Brain microvascular endothelial cell (primary cell): ENCODE measurements at regions not wholly inside any gene's neighbourhood (a gene's known extent, or its start where the extent isn't known, plus 50 kb on each side); places are given as distances from the start of the nearest gene placed in this dataset.

ENCODE experiments used
- DNase-seq: peaks from one replicate; pipeline ENCODE4 v3.0.0-alpha.2; 2020
- H3K27ac ChIP-seq: fragments of 250-450 bp; sonication (Bioruptor Pico); 2 replicates; pipeline ENCODE4 v1.5.1; 2020; ENCODE audit warnings: mild to moderate bottlenecking, moderate library complexity
- H3K27me3 ChIP-seq: fragments of 250-450 bp; sonication (Bioruptor Pico); replicated peaks from 2 replicates; pipeline ENCODE4 v1.5.1; 2020; ENCODE audit warnings: mild to moderate bottlenecking
- H3K36me3 ChIP-seq: fragments of 250-450 bp; sonication (Bioruptor Pico); replicated peaks from 2 replicates; pipeline ENCODE4 v1.5.1; 2020; ENCODE audit warnings: mild to moderate bottlenecking
- H3K4me3 ChIP-seq: 2 replicates; pipeline ENCODE4 v1.5.1; 2011; ENCODE audit warnings: low read depth, mild to moderate bottlenecking, control low read depth, low read length, moderate library complexity
- CTCF ChIP-seq: IDR thresholded peaks from 2 replicates; pipeline ENCODE4 v1.5.1; 2011; ENCODE audit warnings: low read depth, mild to moderate bottlenecking, moderate library complexity, low read length, control low read depth, inconsistent platforms; ENCODE audit errors: missing control alignments
- in situ Hi-C: cut with HindIII; loops from 2 replicates; pipeline ENCODE4 v1.10.0; 2017; ENCODE audit warnings: low sequenced_read_pairs, low pct_ligation_motif_present

- H3K36me3 ChIP-seq = no peaks in the 10 kb centered on the region
- in situ Hi-C loops = no loop called here
Measured at GRCh38 chr1:187641015-187641414, 812.3 kb downstream of the PLA2G4A start.

GRCh38 chr1:187641463-187641862, 812.7 kb downstream of the PLA2G4A start:
- Histone ChIP-seq H3K27ac (no peak overlapping the region), H3K4me3 (no peak overlapping the region), H3K36me3 (no peaks in the 10 kb centered on the region), H3K27me3 (no peaks in the 10 kb centered on the region)
- in situ Hi-C loops = no loop called here
- DNase-seq = no peak
- TF ChIP-seq CTCF = no peak

More at GRCh38 chr1:187641015-187641414, 812.3 kb downstream of the PLA2G4A start:
- DNase-seq = no peak
- TF ChIP-seq CTCF = no peak
- Histone ChIP-seq H3K4me3 (no peak overlapping the region), H3K27ac (no peak overlapping the region), H3K27me3 (no peaks in the 10 kb centered on the region)

GRCh38 chr1:187641907-187642306, 813.2 kb downstream of the PLA2G4A start:
- DNase-seq = no peak
- no peaks in the 10 kb centered on the region for H3K27me3 ChIP-seq
- no peak for TF ChIP-seq CTCF
- H3K27ac ChIP-seq = no peak overlapping the region
- H3K36me3 ChIP-seq = no peaks in the 10 kb centered on the region
- in situ Hi-C loops = no loop called here
- H3K4me3 ChIP-seq = no peak overlapping the region

- Histone ChIP-seq H3K4me3 (no peak overlapping the region), H3K36me3 (no peaks in the 10 kb centered on the region), H3K27ac (no peak overlapping the region), H3K27me3 (no peaks in the 10 kb centered on the region)
- no peak for TF ChIP-seq CTCF
- in situ Hi-C loops = no loop called here
- no peak for DNase-seq
Measured at GRCh38 chr1:187645651-187646050, 816.9 kb downstream of the PLA2G4A start.

- no peak overlapping the region for H3K4me3 ChIP-seq
- no peak for TF ChIP-seq CTCF
- in situ Hi-C loops = no loop called here
- H3K27me3 ChIP-seq = no peaks in the 10 kb centered on the region
- H3K36me3 ChIP-seq = no peaks in the 10 kb centered on the region
- no peak for DNase-seq
- no peak overlapping the region for H3K27ac ChIP-seq
Measured at GRCh38 chr1:187646536-187647107, 817.9 kb downstream of the PLA2G4A start.

- Histone ChIP-seq H3K4me3 (no peak overlapping the region), H3K27me3 (no peaks in the 10 kb centered on the region), H3K27ac (no peak overlapping the region), H3K36me3 (no peaks in the 10 kb centered on the region)
- no peak for TF ChIP-seq CTCF
- DNase-seq = no peak
- in situ Hi-C loops = no loop called here
Measured at GRCh38 chr1:187648091-187648490, 819.3 kb downstream of the PLA2G4A start.
